GM23338 (cell line): ENCODE measurements at regions not wholly inside any gene's neighbourhood (a gene's known extent, or its start where the extent isn't known, plus 50 kb on each side); places are given as distances from the start of the nearest gene placed in this dataset.

ENCODE experiments used
- ATAC-seq: fragments of 200-7000 bp; cut with Tn5 transposase; 3 replicates; pipeline ENCODE4 v1.9.1; 2020
- DNase-seq: peaks from one replicate; pipeline ENCODE4 v3.0.0-alpha.2; 2015; ENCODE audit warnings: low spot score
- H2AFZ ChIP-seq: fragments of 200-600 bp; sonication (generic); 2 replicates; pipeline ENCODE4 v1.8.0; 2016; ENCODE audit warnings: antibody characterized with exemption, mild to moderate bottlenecking, moderate library complexity
- H3F3A ChIP-seq: fragments of 200-600 bp; sonication (generic); replicated peaks from 2 replicates; pipeline ENCODE4 v1.8.0; 2017; ENCODE audit warnings: antibody characterized with exemption, mixed run types, low read depth
- H3K27ac ChIP-seq: fragments of 200-600 bp; sonication (generic); 2 replicates; pipeline ENCODE4 v1.6.1; 2016; ENCODE audit warnings: low read depth
- H3K27me3 ChIP-seq: fragments of 200-600 bp; sonication (generic); 2 replicates; pipeline ENCODE4 v1.8.0; 2016; ENCODE audit warnings: mild to moderate bottlenecking, mixed run types, moderate library complexity; ENCODE audit not compliant: insufficient read depth
- H3K36me3 ChIP-seq: fragments of 200-600 bp; sonication (generic); 2 replicates; pipeline ENCODE4 v1.8.0; 2016; ENCODE audit warnings: mild to moderate bottlenecking; ENCODE audit not compliant: insufficient read depth
- H3K4me1 ChIP-seq: fragments of 200-600 bp; sonication (generic); 2 replicates; pipeline ENCODE4 v1.8.0; 2016; ENCODE audit warnings: mild to moderate bottlenecking, moderate library complexity; ENCODE audit not compliant: insufficient read depth
- H3K4me2 ChIP-seq: fragments of 200-600 bp; sonication (generic); 2 replicates; pipeline ENCODE4 v1.7.1; 2017; ENCODE audit warnings: mixed run types
- H3K4me3 ChIP-seq: fragments of 200-600 bp; sonication (generic); 2 replicates; pipeline ENCODE4 v1.6.1; 2016; ENCODE audit warnings: mixed run types
- H3K79me2 ChIP-seq: fragments of 200-600 bp; sonication (generic); replicated peaks from 2 replicates; pipeline ENCODE4 v1.8.0; 2017; ENCODE audit warnings: mild to moderate bottlenecking; ENCODE audit not compliant: insufficient read depth
- H3K9me2 ChIP-seq: fragments of 200-600 bp; sonication (generic); 2 replicates; pipeline ENCODE4 v1.8.0; 2017; ENCODE audit not compliant: insufficient read depth
- H4K20me1 ChIP-seq: fragments of 200-600 bp; sonication (generic); replicated peaks from 2 replicates; pipeline ENCODE4 v1.8.0; 2017; ENCODE audit warnings: mild to moderate bottlenecking; ENCODE audit not compliant: insufficient read depth
- H3K27ac Mint-ChIP-seq: 2 replicates; pipeline ENCODE4 v1.8.0; 2020; ENCODE audit warnings: inconsistent platforms, mild to moderate bottlenecking, moderate library complexity, mixed read lengths
- H3K27me3 Mint-ChIP-seq: 3 replicates; pipeline ENCODE4 v1.8.0; 2022; ENCODE audit warnings: low read depth, mild to moderate bottlenecking, moderate library complexity, mixed read lengths, inconsistent platforms; ENCODE audit not compliant: insufficient read depth, poor library complexity
- H3K36me3 Mint-ChIP-seq: 3 replicates; pipeline ENCODE4 v1.8.0; 2021; ENCODE audit warnings: low read depth, mild to moderate bottlenecking, inconsistent platforms, moderate library complexity, mixed read lengths
- H3K4me1 Mint-ChIP-seq: 3 replicates; pipeline ENCODE4 v1.8.0; 2020; ENCODE audit warnings: mild to moderate bottlenecking, inconsistent platforms, mixed read lengths
- H3K4me3 Mint-ChIP-seq: 3 replicates; pipeline ENCODE4 v1.8.0; 2021; ENCODE audit warnings: moderate library complexity, mild to moderate bottlenecking, inconsistent platforms, mixed read lengths
- H3K9me3 Mint-ChIP-seq: 3 replicates; pipeline ENCODE4 v1.8.0; 2020; ENCODE audit warnings: moderate library complexity, mild to moderate bottlenecking, inconsistent platforms, mixed read lengths
- CREB1 ChIP-seq: fragments of 250-450 bp; sonication (Bioruptor Pico); IDR thresholded peaks from 2 replicates; pipeline ENCODE4 v1.5.0; 2020; ENCODE audit warnings: low read depth, mild to moderate bottlenecking, moderate library complexity
- EZH2 ChIP-seq: fragments of 200-600 bp; sonication (generic); IDR thresholded peaks from one replicate; pipeline ENCODE4 v1.8.0; 2017; ENCODE audit warnings: antibody characterized with exemption, mild to moderate bottlenecking, low read depth; ENCODE audit not compliant: unreplicated experiment
- EZH2phosphoT487 ChIP-seq: fragments of 200-600 bp; sonication (generic); IDR thresholded peaks from one replicate; pipeline ENCODE4 v1.8.1; 2018; ENCODE audit warnings: antibody characterized with exemption; ENCODE audit not compliant: unreplicated experiment
- JUNB ChIP-seq: IDR thresholded peaks from one replicate; pipeline ENCODE4 v1.6.1; 2016; ENCODE audit warnings: antibody characterized with exemption; ENCODE audit not compliant: unreplicated experiment
- NANOG ChIP-seq: IDR thresholded peaks from 2 replicates; pipeline ENCODE4 v1.6.1; 2016; ENCODE audit warnings: antibody characterized with exemption, borderline replicate concordance
- POLR2AphosphoS5 ChIP-seq: IDR thresholded peaks from 2 replicates; pipeline ENCODE4 v1.6.1; 2016; ENCODE audit warnings: antibody characterized with exemption, low read depth
- STAT1 ChIP-seq: IDR thresholded peaks from one replicate; pipeline ENCODE4 v1.6.1; 2016; ENCODE audit warnings: antibody characterized with exemption; ENCODE audit not compliant: unreplicated experiment
- ZNF114 ChIP-seq: fragments of 250-450 bp; sonication (Bioruptor Pico); IDR thresholded peaks from 2 replicates; pipeline ENCODE4 v1.5.0; 2020; ENCODE audit warnings: mild to moderate bottlenecking, moderate library complexity
- ZNF331 ChIP-seq: fragments of 250-450 bp; sonication (Bioruptor Pico); IDR thresholded peaks from 2 replicates; pipeline ENCODE4 v1.5.0; 2020; ENCODE audit warnings: low read depth, mild to moderate bottlenecking, moderate library complexity
- TF ChIP-seq, protein P1 (sequence below): IDR thresholded peaks from one replicate; pipeline ENCODE4 v1.6.1; 2018; ENCODE audit warnings: antibody characterized with exemption; ENCODE audit not compliant: unreplicated experiment
- TF ChIP-seq, protein P2 (sequence below): IDR thresholded peaks from 2 replicates; pipeline ENCODE4 v1.6.1; 2016; ENCODE audit warnings: antibody characterized with exemption
- TF ChIP-seq, protein P3 (sequence below): fragments of 250-450 bp; sonication (Bioruptor Pico); IDR thresholded peaks from 2 replicates; pipeline ENCODE4 v1.5.0; 2020; ENCODE audit warnings: mild to moderate bottlenecking, moderate library complexity

DNA sequence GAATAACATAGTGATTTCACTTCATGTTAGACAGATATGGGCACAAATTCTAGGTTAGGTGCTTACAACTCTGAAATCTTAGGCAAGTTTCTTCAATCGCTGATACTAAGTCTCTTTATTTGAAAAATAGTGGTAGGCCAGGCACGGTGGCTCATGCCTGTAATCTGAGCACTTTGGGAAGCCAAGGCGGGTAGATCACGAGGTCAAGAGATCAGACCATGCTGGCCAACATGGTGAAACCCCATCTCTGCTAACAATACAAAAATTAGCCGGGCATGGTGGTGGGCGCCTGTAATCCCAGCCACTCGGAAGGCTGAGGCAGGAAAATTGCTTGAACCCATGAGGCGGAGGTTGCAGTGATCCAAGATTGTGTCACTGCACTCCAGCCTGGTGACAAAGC is 729.4 kb downstream of the METTL15 start (continued):
- TF ChIP-seq ZNF331 (CRISPR knock-in tag) (no peak), EZH2 (no peak), ZNF114 (CRISPR knock-in tag) (no peak), EZH2phosphoT487 (no peak), NANOG (no peak), STAT1 (no peak), POLR2AphosphoS5 (no peak), JUNB (no peak), CREB1 (no peak)
- TF ChIP-seq, protein P1, sequence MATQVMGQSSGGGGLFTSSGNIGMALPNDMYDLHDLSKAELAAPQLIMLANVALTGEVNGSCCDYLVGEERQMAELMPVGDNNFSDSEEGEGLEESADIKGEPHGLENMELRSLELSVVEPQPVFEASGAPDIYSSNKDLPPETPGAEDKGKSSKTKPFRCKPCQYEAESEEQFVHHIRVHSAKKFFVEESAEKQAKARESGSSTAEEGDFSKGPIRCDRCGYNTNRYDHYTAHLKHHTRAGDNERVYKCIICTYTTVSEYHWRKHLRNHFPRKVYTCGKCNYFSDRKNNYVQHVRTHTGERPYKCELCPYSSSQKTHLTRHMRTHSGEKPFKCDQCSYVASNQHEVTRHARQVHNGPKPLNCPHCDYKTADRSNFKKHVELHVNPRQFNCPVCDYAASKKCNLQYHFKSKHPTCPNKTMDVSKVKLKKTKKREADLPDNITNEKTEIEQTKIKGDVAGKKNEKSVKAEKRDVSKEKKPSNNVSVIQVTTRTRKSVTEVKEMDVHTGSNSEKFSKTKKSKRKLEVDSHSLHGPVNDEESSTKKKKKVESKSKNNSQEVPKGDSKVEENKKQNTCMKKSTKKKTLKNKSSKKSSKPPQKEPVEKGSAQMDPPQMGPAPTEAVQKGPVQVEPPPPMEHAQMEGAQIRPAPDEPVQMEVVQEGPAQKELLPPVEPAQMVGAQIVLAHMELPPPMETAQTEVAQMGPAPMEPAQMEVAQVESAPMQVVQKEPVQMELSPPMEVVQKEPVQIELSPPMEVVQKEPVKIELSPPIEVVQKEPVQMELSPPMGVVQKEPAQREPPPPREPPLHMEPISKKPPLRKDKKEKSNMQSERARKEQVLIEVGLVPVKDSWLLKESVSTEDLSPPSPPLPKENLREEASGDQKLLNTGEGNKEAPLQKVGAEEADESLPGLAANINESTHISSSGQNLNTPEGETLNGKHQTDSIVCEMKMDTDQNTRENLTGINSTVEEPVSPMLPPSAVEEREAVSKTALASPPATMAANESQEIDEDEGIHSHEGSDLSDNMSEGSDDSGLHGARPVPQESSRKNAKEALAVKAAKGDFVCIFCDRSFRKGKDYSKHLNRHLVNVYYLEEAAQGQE, result no peak
- TF ChIP-seq, protein P2, sequence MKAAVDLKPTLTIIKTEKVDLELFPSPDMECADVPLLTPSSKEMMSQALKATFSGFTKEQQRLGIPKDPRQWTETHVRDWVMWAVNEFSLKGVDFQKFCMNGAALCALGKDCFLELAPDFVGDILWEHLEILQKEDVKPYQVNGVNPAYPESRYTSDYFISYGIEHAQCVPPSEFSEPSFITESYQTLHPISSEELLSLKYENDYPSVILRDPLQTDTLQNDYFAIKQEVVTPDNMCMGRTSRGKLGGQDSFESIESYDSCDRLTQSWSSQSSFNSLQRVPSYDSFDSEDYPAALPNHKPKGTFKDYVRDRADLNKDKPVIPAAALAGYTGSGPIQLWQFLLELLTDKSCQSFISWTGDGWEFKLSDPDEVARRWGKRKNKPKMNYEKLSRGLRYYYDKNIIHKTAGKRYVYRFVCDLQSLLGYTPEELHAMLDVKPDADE, result no peak

DNA sequence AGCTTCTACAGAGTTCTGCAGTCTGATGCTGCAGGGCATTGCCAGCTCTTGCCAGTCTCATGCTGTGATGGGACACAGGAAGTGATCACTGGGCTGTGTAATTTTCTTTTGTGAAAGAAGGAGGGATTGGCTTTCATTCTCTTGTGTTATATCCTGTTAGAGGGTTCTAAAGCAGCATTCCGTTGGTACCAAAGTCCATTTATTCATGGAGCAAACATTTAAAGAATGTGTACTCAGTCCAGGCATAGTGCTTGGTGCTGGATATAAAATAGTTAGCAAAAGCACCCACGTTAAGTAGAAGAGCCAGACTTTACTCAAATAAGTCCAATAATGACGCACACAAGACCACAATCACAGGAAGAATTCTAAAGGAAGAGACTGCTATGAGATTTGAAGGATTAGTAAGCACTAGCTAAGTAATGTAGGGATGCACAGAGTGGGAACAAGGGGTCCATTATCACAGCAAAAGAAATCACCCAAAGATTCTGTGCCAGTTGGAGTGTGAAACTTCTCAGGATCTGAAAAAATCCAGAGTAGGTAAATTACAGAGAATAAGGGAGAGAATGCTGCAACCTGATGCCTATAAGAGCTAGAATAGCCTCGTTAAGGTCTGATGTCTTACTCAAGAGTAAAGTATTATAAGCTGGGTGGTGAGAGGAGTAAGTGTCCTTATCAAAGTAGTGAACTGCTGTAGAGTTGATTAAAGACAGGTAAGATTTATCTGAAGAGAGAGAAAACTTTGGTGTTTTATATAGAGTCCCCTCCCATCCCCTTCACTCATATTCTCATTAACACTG is 728.3 kb downstream of the METTL15 start:
- H3K4me2 ChIP-seq, result no peak overlapping the region
- no peak overlapping the region for H3K27ac ChIP-seq
- H3K4me1 ChIP-seq, result peaks cover 48% of the 10 kb centered on the region
- H3K27me3 ChIP-seq, result no peaks in the 10 kb centered on the region
- no peaks in the 10 kb centered on the region for H3F3A ChIP-seq
- ATAC-seq (no peak), DNase-seq (no peak)
- peak overlapping the region; percentile 4; the same call in 1 of the 2 replicates for H2AFZ ChIP-seq
- peak overlapping the region; percentile 54; the same call in 1 of the 2 replicates for H3K27ac Mint-ChIP-seq
- H4K20me1 ChIP-seq, result no peaks in the 10 kb centered on the region
- H3K36me3 ChIP-seq, result no peaks in the 10 kb centered on the region
- H3K9me2 ChIP-seq, result 0 out of 2 replicates have a peak, but pooled peaks cover 5% of the 10 kb centered on the region
- no peaks in the 10 kb centered on the region for H3K36me3 Mint-ChIP-seq
- H3K4me3 Mint-ChIP-seq, result no peak overlapping the region
- H3K4me3 ChIP-seq, result no peak overlapping the region
- H3K4me1 Mint-ChIP-seq, result peaks cover 36% of the 10 kb centered on the region
- H3K79me2 ChIP-seq, result no peaks in the 10 kb centered on the region
- H3K27me3 Mint-ChIP-seq, result peaks cover 2% of the 10 kb centered on the region
- H3K9me3 Mint-ChIP-seq, result no peaks in the 10 kb centered on the region
- TF ChIP-seq JUNB, result no peak
- no peak for TF ChIP-seq NANOG
- no peak for TF ChIP-seq EZH2
- TF ChIP-seq, protein P3, sequence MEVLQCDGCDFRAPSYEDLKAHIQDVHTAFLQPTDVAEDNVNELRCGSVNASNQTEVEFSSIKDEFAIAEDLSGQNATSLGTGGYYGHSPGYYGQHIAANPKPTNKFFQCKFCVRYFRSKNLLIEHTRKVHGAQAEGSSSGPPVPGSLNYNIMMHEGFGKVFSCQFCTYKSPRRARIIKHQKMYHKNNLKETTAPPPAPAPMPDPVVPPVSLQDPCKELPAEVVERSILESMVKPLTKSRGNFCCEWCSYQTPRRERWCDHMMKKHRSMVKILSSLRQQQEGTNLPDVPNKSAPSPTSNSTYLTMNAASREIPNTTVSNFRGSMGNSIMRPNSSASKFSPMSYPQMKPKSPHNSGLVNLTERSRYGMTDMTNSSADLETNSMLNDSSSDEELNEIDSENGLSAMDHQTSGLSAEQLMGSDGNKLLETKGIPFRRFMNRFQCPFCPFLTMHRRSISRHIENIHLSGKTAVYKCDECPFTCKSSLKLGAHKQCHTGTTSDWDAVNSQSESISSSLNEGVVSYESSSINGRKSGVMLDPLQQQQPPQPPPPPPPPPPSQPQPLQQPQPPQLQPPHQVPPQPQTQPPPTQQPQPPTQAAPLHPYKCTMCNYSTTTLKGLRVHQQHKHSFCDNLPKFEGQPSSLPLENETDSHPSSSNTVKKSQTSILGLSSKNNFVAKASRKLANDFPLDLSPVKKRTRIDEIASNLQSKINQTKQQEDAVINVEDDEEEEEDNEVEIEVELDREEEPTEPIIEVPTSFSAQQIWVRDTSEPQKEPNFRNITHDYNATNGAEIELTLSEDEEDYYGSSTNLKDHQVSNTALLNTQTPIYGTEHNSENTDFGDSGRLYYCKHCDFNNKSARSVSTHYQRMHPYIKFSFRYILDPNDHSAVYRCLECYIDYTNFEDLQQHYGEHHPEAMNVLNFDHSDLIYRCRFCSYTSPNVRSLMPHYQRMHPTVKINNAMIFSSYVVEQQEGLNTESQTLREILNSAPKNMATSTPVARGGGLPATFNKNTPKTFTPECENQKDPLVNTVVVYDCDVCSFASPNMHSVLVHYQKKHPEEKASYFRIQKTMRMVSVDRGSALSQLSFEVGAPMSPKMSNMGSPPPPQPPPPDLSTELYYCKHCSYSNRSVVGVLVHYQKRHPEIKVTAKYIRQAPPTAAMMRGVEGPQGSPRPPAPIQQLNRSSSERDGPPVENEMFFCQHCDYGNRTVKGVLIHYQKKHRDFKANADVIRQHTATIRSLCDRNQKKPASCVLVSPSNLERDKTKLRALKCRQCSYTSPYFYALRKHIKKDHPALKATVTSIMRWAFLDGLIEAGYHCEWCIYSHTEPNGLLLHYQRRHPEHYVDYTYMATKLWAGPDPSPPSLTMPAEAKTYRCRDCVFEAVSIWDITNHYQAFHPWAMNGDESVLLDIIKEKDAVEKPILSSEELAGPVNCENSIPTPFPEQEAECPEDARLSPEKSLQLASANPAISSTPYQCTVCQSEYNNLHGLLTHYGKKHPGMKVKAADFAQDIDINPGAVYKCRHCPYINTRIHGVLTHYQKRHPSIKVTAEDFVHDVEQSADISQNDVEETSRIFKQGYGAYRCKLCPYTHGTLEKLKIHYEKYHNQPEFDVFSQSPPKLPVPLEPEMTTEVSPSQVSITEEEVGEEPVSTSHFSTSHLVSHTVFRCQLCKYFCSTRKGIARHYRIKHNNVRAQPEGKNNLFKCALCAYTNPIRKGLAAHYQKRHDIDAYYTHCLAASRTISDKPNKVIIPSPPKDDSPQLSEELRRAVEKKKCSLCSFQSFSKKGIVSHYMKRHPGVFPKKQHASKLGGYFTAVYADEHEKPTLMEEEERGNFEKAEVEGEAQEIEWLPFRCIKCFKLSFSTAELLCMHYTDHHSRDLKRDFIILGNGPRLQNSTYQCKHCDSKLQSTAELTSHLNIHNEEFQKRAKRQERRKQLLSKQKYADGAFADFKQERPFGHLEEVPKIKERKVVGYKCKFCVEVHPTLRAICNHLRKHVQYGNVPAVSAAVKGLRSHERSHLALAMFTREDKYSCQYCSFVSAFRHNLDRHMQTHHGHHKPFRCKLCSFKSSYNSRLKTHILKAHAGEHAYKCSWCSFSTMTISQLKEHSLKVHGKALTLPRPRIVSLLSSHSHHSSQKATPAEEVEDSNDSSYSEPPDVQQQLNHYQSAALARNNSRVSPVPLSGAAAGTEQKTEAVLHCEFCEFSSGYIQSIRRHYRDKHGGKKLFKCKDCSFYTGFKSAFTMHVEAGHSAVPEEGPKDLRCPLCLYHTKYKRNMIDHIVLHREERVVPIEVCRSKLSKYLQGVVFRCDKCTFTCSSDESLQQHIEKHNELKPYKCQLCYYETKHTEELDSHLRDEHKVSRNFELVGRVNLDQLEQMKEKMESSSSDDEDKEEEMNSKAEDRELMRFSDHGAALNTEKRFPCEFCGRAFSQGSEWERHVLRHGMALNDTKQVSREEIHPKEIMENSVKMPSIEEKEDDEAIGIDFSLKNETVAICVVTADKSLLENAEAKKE, result no peak
- no peak for TF ChIP-seq ZNF114 (CRISPR knock-in tag)
- TF ChIP-seq ZNF331 (CRISPR knock-in tag), result no peak
- no peak for TF ChIP-seq CREB1
- TF ChIP-seq EZH2phosphoT487, result no peak
- TF ChIP-seq, protein P2, result no peak
